ENCODE measurements at regions not wholly inside any gene's neighbourhood (a gene's known extent, or its start where the extent isn't known, plus 50 kb on each side); places are given as distances from the start of the nearest gene placed in this dataset.
A peak's percentile ranks its signal among the peaks of the same experiment; 100 is the strongest.
"Not testable (repeated sequence)": the region's sequence is repeated elsewhere in the genome, so short reads cannot be mapped to it uniquely, and the experiment has no call there.

DNA sequence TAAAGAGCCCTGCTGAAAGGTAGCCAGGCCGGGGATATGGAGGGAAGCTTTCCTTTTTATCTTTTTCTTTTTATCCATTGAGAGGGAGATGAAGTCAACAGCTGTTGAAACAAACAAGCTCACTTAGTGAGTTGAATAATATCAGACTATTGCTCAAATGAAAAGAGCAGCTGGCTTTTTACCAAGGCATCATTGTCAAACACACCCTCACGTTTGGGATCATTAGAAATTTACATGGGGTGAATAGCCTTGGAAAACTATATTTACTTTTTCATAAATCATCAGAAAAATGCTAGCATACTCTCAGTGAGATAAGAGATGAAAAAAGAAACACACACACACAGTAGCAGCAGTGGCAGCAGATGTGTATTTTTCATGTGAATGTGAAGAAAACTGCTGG lies 71.5 kb upstream of the HNMT start:
- no peak for FAIRE-seq

DNA sequence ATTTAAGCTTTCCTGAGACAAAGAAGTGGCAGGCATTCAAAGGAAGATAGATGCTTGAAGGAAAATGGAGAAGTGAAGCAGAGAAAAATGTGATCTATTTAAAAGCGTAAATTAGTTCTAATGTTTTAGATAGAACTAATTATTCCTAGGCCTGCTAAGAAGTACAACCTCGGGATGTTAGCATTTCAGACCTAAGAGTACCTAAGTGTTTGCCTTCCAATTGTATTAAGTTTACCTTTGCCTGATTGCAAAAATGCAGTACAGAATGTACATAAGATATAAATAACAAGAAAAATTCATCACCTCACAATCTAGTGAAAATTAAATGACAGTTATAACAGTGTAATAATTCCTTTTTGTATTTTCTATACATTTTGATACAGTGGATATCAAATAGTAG lies 71.1 kb upstream of the HNMT start:
- FAIRE-seq = no peak

DNA sequence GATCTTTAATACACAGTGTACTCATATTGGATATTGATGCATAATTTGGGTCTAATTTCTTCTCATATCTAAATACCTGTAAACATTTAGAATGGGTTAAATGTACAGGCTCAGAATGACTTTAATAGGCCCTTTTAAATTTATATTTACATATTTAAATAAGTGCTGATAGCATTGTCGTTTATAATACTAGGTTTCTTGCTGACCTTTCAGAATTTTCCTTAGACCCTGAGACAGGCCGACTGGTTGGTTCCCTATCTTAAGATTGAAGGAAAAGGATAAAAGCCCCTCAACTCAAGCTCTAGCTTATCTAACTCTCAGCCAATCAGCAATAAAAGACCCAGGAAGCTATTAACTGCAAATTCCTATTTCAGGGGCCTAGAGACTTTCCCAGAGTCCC lies 67.8 kb upstream of the HNMT start:
- no peak for FAIRE-seq

DNA sequence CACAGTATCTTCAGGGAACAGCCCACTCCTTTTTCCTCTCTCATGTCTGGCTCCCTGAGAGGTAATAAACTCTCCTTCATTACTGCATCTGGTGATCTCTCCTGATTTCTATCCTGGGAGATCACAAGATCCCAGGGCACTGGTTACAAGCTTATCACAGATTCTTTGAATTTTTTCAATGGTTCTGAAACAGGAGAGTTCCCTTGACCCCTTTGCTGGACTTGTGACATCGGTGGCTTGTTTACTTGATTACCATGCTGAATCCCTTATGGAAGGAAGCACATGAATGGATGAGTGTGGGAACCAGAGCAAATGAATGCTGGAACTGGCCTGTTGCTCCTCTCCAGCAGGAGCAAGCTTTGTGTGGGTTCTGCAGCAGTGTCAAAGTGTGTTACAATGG lies 67.2 kb upstream of the HNMT start:
- no peak for FAIRE-seq

DNA sequence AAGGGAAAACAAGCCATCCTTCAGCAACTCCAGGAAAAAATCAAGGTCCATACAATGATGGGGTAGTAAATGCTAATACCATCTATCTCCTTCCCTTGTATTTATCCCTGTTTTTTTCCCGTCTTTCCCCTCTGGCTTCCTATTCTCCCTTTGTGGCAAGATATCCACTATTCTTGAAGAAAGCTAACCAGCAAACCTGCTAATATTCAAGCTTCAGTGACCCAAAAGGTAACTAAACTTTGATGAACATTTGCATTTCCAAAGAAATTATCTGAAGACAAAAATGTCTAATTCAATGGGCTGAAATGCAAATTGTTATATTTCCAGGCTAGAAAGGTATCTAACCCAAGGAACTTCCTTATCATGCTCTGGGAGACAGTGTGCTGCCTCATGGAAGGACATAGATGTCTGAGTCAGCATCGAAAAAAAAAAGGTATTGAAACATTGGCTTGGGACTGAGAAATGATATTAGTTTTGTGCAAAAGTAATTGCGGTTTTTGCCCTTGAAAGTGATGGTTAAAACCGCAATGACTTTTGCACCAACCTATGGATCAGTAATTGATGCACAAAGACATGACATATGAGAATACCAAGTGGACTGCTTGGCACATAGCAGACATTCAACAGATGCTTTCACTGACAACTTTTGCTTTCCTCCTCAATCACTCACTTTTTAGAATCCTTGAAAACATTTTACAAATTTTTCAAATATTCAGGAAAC lies 63.7 kb upstream of the HNMT start:
- no peak for FAIRE-seq

DNA sequence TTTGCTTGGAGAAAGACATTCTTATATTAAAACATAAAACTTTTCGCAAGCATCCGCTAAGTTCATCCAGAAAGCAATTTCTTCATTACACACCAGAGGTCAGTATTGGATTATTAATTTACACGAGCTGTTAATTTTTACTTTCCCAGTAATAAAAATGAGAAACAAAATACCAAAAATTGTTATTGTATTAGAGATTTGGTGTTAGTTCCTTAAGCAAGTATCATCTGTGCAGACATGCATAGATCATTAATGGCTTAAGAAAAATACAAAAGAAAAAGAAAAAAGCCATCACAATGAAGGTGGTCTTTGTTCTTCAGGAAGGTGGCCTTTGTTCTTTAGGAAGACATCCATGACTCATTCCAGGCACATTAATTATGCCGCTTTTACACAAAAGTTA lies 53.6 kb upstream of the HNMT start:
- FAIRE-seq = peak; percentile 98

DNA sequence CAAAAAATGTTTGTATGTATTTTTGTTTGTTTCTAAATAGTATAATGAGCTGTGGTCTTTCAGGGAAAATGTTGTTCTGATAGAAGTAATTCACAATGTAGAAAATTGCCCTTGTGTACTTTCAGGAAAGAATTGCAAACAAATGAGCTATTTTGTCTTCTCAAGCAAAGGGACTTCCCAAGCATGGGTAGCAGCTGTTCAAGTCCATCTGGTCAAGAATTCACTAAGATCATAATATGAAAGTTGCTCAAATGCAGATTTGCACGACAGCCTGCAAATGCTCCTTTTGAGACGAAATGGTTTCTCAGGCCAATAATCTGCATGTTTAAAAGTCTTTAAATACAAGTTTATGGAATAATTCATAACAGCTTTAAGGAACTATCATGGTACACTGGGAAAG lies 51.9 kb upstream of the HNMT start:
- FAIRE-seq = no peak

DNA sequence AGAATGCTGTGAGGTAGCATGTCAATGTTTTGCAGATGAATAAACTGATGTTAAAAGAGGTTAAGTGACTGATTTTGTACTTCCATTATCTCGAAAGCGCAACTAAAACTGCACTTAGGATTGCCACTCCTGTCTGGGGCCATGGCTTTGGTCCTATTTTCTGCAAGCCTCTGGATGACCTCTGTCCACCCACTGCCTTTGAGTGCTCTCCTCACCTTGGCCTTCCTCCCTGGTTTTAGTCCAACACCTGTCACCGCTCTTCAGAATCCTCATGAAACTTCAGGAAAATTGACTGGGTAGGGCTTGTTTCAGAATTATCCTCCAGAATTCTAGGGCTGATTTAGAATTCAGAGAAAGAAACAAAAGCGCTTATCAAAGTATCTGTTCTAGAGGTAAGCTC lies 51.1 kb upstream of the HNMT start:
- no peak for FAIRE-seq

DNA sequence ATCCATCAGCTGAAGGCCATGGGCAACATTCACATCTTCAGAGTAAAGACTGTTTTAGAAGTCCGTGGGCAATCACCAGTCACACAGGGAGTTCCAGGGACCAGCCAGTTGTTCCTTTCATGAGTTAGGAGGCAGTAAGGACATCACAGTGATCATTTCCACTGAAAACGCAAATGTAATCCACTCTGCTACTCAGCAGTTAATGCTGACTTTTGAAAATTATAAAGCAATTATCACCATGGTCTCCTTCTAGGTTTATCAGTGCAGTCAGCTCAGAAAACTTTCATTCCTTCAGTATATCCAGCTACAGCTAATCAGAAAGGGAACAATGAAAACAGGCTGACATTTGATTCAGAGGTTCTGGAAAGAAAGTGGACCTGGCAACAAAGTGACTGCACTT lies 50.6 kb upstream of the HNMT start:
- FAIRE-seq = not testable (repeated sequence)
